ENCODE measurements at regions not wholly inside any gene's neighbourhood (a gene's known extent, or its start where the extent isn't known, plus 50 kb on each side); places are given as distances from the start of the nearest gene placed in this dataset.

GRCh38 chr5:163976696-163977095 is 471.3 kb downstream of the MAT2B start:
- TF ChIP-seq CTCF (IDR thresholded peaks at IDR 0.05) (no peak), POLR2AphosphoS5 (IDR thresholded peaks at IDR 0.05) (no peak), POLR2A (IDR thresholded peaks at IDR 0.05) (no peak), EP300 (IDR thresholded peaks at IDR 0.05; ENCODE audit: low read depth) (no peak)

Measured in transverse colon (tissue), 4 donors.